HCT116 (cell line): ENCODE measurements at regions not wholly inside any gene's neighbourhood (a gene's known extent, or its start where the extent isn't known, plus 50 kb on each side); places are given as distances from the start of the nearest gene placed in this dataset.

Experiments used
- ATAC-seq: fragments of 200-7000 bp; cut with Tn5 transposase; 2 replicates; pipeline ENCODE4 v1.9.1; 2020; ENCODE audit warnings: mild to moderate bottlenecking, moderate library complexity
- BruUV-seq: library from RNA; stranded (reverse); fragments of 400-500 nt; replicated peaks from 2 replicates; lab custom pipeline; 2021; lab: Mats Ljungman, UMichigan
- CTCF ChIA-PET: fragments of 300-600 bp; sonication (Branson Sonifier 250); formaldehyde crosslinking; loops from one replicate; lab custom pipeline; 2021; ENCODE audit warnings: antibody characterized with exemption; lab: Charles Lee
- POLR2A ChIA-PET: fragments of 300-600, 350-600 bp; sonication (Branson Sonifier 250); formaldehyde crosslinking; loops from one replicate; lab custom pipeline; 2021; ENCODE audit warnings: antibody characterized with exemption; lab: Charles Lee
- RAD21 ChIA-PET, 2 experiments: fragments of 300-600 bp; sonication (Branson Sonifier 250); formaldehyde crosslinking; loops; one replicate each; lab custom pipeline; 2023; ENCODE audit warnings: low total read pairs in 2 of 2; ENCODE audit not compliant: uncharacterized antibody in 2 of 2, unreplicated experiment in 2 of 2, low non-redundant PET in 1 of 2; lab: Charles Lee
- DNase-seq: peaks from one replicate; pipeline ENCODE4 v3.0.0-alpha.2; 2010; ENCODE audit warnings: low read depth, low spot score
- H2AFZ ChIP-seq: fragments of 200-600 bp; shearing (Covaris generic), sonication (generic); 2 replicates; pipeline ENCODE4 v1.6.1; 2017; ENCODE audit warnings: low read depth, mixed run types, mixed read lengths, antibody characterized with exemption, low read length; ENCODE audit not compliant: poor library complexity, severe bottlenecking
- H3K27ac ChIP-seq: 2 replicates; pipeline ENCODE4 v1.5.1; 2012; ENCODE audit warnings: low read depth, low read length
- H3K27me3 ChIP-seq: fragments of 200-600 bp; sonication (generic); 2 replicates; pipeline ENCODE4 v1.6.1; 2016; ENCODE audit warnings: mixed run types, low read length, mixed read lengths; ENCODE audit not compliant: insufficient read depth
- H3K36me3 ChIP-seq, 2 experiments: fragments of 200-500 bp in 1 of 2; fragments of 200-600 bp in 1 of 2; sonication (Bioruptor generic) in 1 of 2; sonication (generic) in 1 of 2; 2 replicates each; pipeline versions ENCODE4 v1.5.1 to v1.6.1; 2014 to 2016; ENCODE audit warnings: low read length in 2 of 2, inconsistent platforms in 1 of 2, mixed read lengths in 1 of 2, mixed run types in 1 of 2; ENCODE audit not compliant: insufficient read depth in 2 of 2, control insufficient read depth in 1 of 2
- H3K4me1 ChIP-seq, 2 experiments: fragments of 200-600 bp in 1 of 2; sonication (generic) in 1 of 2; 2 replicates each; pipeline versions ENCODE4 v1.5.1 to v1.6.1; 2012 to 2017; ENCODE audit warnings: low read length in 2 of 2, inconsistent platforms in 1 of 2, mild to moderate bottlenecking in 1 of 2, mixed read lengths in 1 of 2, mixed run types in 1 of 2, moderate library complexity in 1 of 2; ENCODE audit not compliant: insufficient read depth in 2 of 2, control insufficient read depth in 1 of 2
- H3K4me2 ChIP-seq: fragments of 200-600 bp; sonication (generic); 2 replicates; pipeline ENCODE4 v1.6.1; 2017; ENCODE audit warnings: mixed run types, low read length, mixed read lengths
- H3K4me3 ChIP-seq, 2 experiments: fragments of 200-600 bp in 1 of 2; sonication (generic) in 1 of 2; replicated peaks in 1 of 2; 2 replicates each; pipeline ENCODE4 v1.5.1; 2011 to 2016; ENCODE audit warnings: low read length in 2 of 2, control low read depth in 1 of 2, low read depth in 1 of 2, mild to moderate bottlenecking in 1 of 2, mixed read lengths in 1 of 2, mixed run types in 1 of 2
- H3K79me2 ChIP-seq: fragments of 200-600 bp; sonication (generic); 2 replicates; pipeline ENCODE4 v1.6.1; 2017; ENCODE audit warnings: mild to moderate bottlenecking, mixed run types, low read length, moderate library complexity, mixed read lengths; ENCODE audit not compliant: insufficient read depth
- H3K9ac ChIP-seq: fragments of 200-600 bp; sonication (generic); 2 replicates; pipeline ENCODE4 v1.6.1; 2016; ENCODE audit warnings: low read length, mixed read lengths
- H3K9me2 ChIP-seq: fragments of 200-600 bp; sonication (generic), shearing (Covaris generic); 2 replicates; pipeline ENCODE4 v1.6.1; 2017; ENCODE audit warnings: mixed run types, mild to moderate bottlenecking, moderate library complexity; ENCODE audit not compliant: insufficient read depth
- H3K9me3 ChIP-seq, 2 experiments: fragments of 200-500 bp in 1 of 2; fragments of 200-600 bp in 1 of 2; sonication (Bioruptor generic) in 1 of 2; sonication (generic) in 1 of 2; 2 replicates each; pipeline ENCODE4 v1.6.1; 2014 to 2017; ENCODE audit warnings: low read length in 2 of 2, mixed read lengths in 2 of 2, inconsistent platforms in 1 of 2, low read depth in 1 of 2, mild to moderate bottlenecking in 1 of 2, mixed run types in 1 of 2, moderate library complexity in 1 of 2; ENCODE audit not compliant: control insufficient read depth in 1 of 2, insufficient read depth in 1 of 2
- H4K20me1 ChIP-seq: fragments of 200-600 bp; sonication (generic), shearing (Covaris generic); 2 replicates; pipeline ENCODE4 v1.6.1; 2017; ENCODE audit warnings: mixed run types, mild to moderate bottlenecking, moderate library complexity; ENCODE audit not compliant: insufficient read depth
- ATF3 ChIP-seq: IDR thresholded peaks from 2 replicates; pipeline ENCODE4 v1.6.1; 2012
- CBX3 ChIP-seq: IDR thresholded peaks from 2 replicates; pipeline ENCODE4 v1.6.1; 2012; ENCODE audit warnings: low read depth
- CTCF ChIP-seq, 3 experiments: fragments of 200-600 bp in 1 of 3; sonication (generic) in 1 of 3; IDR thresholded peaks in 2 of 3; conservative IDR thresholded peaks in 1 of 3; 2 replicates each; pipeline ENCODE4 v1.5.1; 2012 to 2017; ENCODE audit warnings: low read depth in 2 of 3, low read length in 2 of 3, antibody characterized with exemption in 1 of 3, borderline replicate concordance in 1 of 3, control low read depth in 1 of 3, mild to moderate bottlenecking in 1 of 3, mixed read lengths in 1 of 3, mixed run types in 1 of 3, moderate library complexity in 1 of 3; ENCODE audit not compliant: insufficient read depth in 1 of 3
- ELF1 ChIP-seq: IDR thresholded peaks from 2 replicates; pipeline ENCODE4 v1.6.1; 2012; ENCODE audit warnings: low read depth, borderline replicate concordance
- RAD21 ChIP-seq: IDR thresholded peaks from 2 replicates; pipeline ENCODE4 v1.6.1; 2012; ENCODE audit warnings: low read depth, mild to moderate bottlenecking
- SIN3A ChIP-seq: IDR thresholded peaks from 2 replicates; pipeline ENCODE4 v1.6.1; 2012; ENCODE audit warnings: low read depth
- SRF ChIP-seq: IDR thresholded peaks from 2 replicates; pipeline ENCODE4 v1.6.1; 2012; ENCODE audit warnings: low read depth
- TCF7L2 ChIP-seq: IDR thresholded peaks from 2 replicates; pipeline ENCODE4 v1.7.0; 2011; ENCODE audit warnings: borderline replicate concordance, inconsistent platforms; ENCODE audit not compliant: insufficient read depth, insufficient read length; ENCODE audit errors: extremely low read depth
- YY1 ChIP-seq: IDR thresholded peaks from 2 replicates; pipeline ENCODE4 v1.6.1; 2011; ENCODE audit warnings: low read length, low read depth, moderate library complexity, mild to moderate bottlenecking; ENCODE audit not compliant: insufficient replicate concordance; ENCODE audit errors: extremely low read depth
- ZFX ChIP-seq: fragments of 450-650 bp; IDR thresholded peaks from 2 replicates; pipeline ENCODE4 v1.6.1; 2017
- intact Hi-C: fragments of 100-400 bp; cut with micrococcal nuclease; formaldehyde crosslinking; loops from 2 replicates; pipeline ENCODE4 v1.10.0; 2022

DNA sequence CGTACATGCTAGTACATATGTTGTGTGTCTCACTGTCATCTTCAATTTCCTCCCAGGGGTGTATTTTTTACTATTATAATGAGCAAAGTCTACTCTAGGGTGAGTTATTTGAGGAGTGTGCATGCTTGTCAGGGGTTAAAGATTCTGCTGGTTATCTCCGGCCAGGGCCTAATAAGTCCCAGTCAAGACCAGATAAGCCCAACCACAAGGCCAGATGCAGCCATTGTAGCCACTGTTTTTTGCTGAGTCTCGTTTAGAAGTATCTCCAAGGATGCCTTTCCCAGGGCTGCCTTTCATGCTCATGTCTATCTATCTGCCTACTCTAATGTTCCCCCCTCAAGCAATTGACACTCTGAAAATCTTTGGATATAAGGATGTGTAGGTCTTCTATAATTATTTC, 300.5 kb downstream of the IPO8 start:
- no peak overlapping the region for H3K9ac ChIP-seq
- H3K4me3 ChIP-seq = no peak overlapping the region
- H3K27ac ChIP-seq = no peak overlapping the region
- intact Hi-C loops = no loop called here
- no peak for ATAC-seq
- no peak overlapping the region for H3K4me2 ChIP-seq
- RAD21 ChIA-PET = no interaction called here
- H4K20me1 ChIP-seq = no peaks in the 10 kb centered on the region
- H3K4me1 ChIP-seq = no peaks in the 10 kb centered on the region
- peaks cover 3 to 19% of the 10 kb centered on the region in 2 experiments; a peak in 2 of 4 replicates for H3K9me3 ChIP-seq
- no TSS peak for BruUV-seq
- H3K36me3 ChIP-seq = no peaks in the 10 kb centered on the region
- H3K9me2 ChIP-seq = no peaks in the 10 kb centered on the region
- no peak for TF ChIP-seq SIN3A
- TF ChIP-seq, all 23 proteins: peak for 0
- H2AFZ ChIP-seq = no peak overlapping the region
- no peak for DNase-seq
- no peaks in the 10 kb centered on the region for H3K27me3 ChIP-seq
- ChIA-PET POLR2A (no interaction called here), CTCF (no interaction called here)
- H3K79me2 ChIP-seq = no peaks in the 10 kb centered on the region

- no TSS peak for BruUV-seq
- H3K36me3 ChIP-seq = no peaks in the 10 kb centered on the region
- intact Hi-C loops = no loop called here
- H3K27me3 ChIP-seq = no peaks in the 10 kb centered on the region
- H3K4me2 ChIP-seq = no peak overlapping the region
- H3K79me2 ChIP-seq = no peaks in the 10 kb centered on the region
- ChIA-PET RAD21 (no interaction called here), CTCF (no interaction called here), POLR2A (no interaction called here)
- DNase-seq (no peak), ATAC-seq (no peak)
- H3K9ac ChIP-seq = no peak overlapping the region
- no peaks in the 10 kb centered on the region for H3K9me2 ChIP-seq
- no peak overlapping the region for H2AFZ ChIP-seq
- no peaks in the 10 kb centered on the region for H3K4me1 ChIP-seq
- H4K20me1 ChIP-seq = no peaks in the 10 kb centered on the region
- H3K27ac ChIP-seq = no peak overlapping the region
- H3K4me3 ChIP-seq = no peak overlapping the region
- TF ChIP-seq RAD21 (no peak), YY1 (no peak), ZFX (no peak), CTCF (IDR thresholded peaks at IDR 0.05 in 2 of 3, conservative IDR thresholded peaks at IDR 0.05 in 1 of 3; ENCODE audit: borderline replicate concordance in 1 of 3, insufficient read depth in 1 of 3, low read depth in 2 of 3, low read length in 2 of 3) (no peak), ATF3 (no peak), SRF (no peak), ELF1 (no peak), TCF7L2 (no peak), CBX3 (no peak)
- H3K9me3 ChIP-seq = peaks cover 3 to 18% of the 10 kb centered on the region in 2 experiments; a peak in 2 of 4 replicates
Measured at GRCh38 chr12:30391766-30392366, 303.8 kb downstream of the IPO8 start.
